ENCODE measurements at regions not wholly inside any gene's neighbourhood (a gene's known extent, or its start where the extent isn't known, plus 50 kb on each side); places are given as distances from the start of the nearest gene placed in this dataset.

DNA sequence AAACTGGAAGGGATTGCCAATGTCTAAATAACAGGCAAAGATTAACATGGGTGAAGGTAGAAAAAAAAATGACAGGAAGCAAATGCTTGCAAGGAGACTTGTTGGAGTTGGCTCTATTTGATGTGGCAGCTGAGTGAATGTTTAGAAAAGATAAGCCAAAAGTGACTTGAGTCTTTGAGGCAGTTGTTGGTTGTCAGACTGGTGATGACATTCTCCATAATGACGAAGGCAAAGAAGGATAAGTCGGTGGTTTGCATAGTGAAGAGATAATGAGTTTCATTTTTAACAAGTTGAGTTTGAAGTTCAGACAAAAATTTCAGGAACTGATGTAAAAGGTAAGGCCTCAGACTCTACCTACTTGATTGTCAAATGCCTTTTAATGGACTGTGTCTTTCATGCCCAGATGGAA, 704.1 kb upstream of the SGO1 start:
- no peak for DNase-seq
- Histone ChIP-seq H3K4me3 (ENCODE audit: low read length) (no peak overlapping the region), H3K27me3 (ENCODE audit: control insufficient read depth, insufficient read depth, low read length) (no peaks in the 10 kb centered on the region), H3K36me3 (ENCODE audit: control insufficient read depth, insufficient read depth, low read length) (no peaks in the 10 kb centered on the region), H3K27ac (ENCODE audit: low read length) (no peak overlapping the region), H3K9me3 (ENCODE audit: control insufficient read depth, low read depth, low read length) (no peaks in the 10 kb centered on the region), H3K4me1 (ENCODE audit: control insufficient read depth, insufficient read depth, low read length) (no peaks in the 10 kb centered on the region)
- whole genome bisulfite sequencing (ENCODE audit: insufficient coverage, low lambda C conversion rate), result 70% methylated on average over 2 of the region's 2 CpGs

DNA sequence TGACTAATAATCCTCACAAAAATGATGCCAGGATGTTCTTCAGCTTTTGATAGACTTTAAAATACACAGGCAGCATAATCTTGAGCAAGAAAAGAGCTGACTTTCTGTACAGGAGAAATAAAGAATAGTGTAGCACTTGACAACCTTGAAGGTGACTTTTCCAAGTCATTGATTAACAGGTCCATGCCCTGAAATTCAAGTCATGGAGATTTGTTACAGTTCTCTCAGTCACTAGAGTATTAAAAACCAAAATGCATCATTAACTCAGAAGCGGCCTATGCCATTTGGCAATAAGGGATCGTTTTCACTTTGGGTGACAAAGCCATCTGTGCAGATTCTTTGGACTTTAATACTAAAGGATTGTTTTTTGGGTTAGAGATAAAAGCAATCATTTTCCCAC, 692.7 kb upstream of the SGO1 start:
- H3K27ac ChIP-seq (ENCODE audit: low read length), result no peak overlapping the region
- H3K36me3 ChIP-seq (ENCODE audit: control insufficient read depth, insufficient read depth, low read length), result no peaks in the 10 kb centered on the region
- H3K9me3 ChIP-seq (ENCODE audit: control insufficient read depth, low read depth, low read length), result no peaks in the 10 kb centered on the region
- H3K27me3 ChIP-seq (ENCODE audit: control insufficient read depth, insufficient read depth, low read length), result no peaks in the 10 kb centered on the region
- H3K4me1 ChIP-seq (ENCODE audit: control insufficient read depth, insufficient read depth, low read length), result no peaks in the 10 kb centered on the region
- no peak for DNase-seq
- WGBS (ENCODE audit: insufficient coverage, low lambda C conversion rate), result no CpG with 5 or more reads among the region's 2 CpGs
- H3K4me3 ChIP-seq (ENCODE audit: low read length), result no peak overlapping the region

DNA sequence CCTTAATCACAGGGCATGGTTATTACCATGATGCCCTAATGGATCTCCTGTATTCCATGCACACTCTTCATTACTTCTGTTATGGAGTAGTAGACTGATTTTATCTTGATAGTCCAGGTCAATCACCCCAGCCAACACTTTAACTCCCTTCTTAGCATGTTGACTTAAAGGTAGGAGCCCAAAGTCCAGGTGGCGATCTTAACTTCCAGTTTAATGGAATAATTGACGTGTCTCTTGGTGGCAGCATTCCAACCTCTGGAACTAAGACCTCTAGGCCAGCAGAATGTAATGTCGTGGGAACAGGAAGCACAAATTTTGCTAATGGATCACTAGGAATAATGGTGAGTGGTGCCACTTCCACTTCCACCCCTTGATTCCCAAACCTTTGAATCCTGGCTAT, 687.2 kb upstream of the SGO1 start:
- Histone ChIP-seq H3K9me3 (ENCODE audit: control insufficient read depth, low read depth, low read length) (no peaks in the 10 kb centered on the region), H3K36me3 (ENCODE audit: control insufficient read depth, insufficient read depth, low read length) (no peaks in the 10 kb centered on the region), H3K27ac (ENCODE audit: low read length) (no peak overlapping the region), H3K27me3 (ENCODE audit: control insufficient read depth, insufficient read depth, low read length) (no peaks in the 10 kb centered on the region), H3K4me3 (ENCODE audit: low read length) (no peak overlapping the region), H3K4me1 (ENCODE audit: control insufficient read depth, insufficient read depth, low read length) (no peaks in the 10 kb centered on the region)
- no peak for DNase-seq
- no CpG with 5 or more reads among the region's 3 CpGs for WGBS (ENCODE audit: insufficient coverage, low lambda C conversion rate)

DNA sequence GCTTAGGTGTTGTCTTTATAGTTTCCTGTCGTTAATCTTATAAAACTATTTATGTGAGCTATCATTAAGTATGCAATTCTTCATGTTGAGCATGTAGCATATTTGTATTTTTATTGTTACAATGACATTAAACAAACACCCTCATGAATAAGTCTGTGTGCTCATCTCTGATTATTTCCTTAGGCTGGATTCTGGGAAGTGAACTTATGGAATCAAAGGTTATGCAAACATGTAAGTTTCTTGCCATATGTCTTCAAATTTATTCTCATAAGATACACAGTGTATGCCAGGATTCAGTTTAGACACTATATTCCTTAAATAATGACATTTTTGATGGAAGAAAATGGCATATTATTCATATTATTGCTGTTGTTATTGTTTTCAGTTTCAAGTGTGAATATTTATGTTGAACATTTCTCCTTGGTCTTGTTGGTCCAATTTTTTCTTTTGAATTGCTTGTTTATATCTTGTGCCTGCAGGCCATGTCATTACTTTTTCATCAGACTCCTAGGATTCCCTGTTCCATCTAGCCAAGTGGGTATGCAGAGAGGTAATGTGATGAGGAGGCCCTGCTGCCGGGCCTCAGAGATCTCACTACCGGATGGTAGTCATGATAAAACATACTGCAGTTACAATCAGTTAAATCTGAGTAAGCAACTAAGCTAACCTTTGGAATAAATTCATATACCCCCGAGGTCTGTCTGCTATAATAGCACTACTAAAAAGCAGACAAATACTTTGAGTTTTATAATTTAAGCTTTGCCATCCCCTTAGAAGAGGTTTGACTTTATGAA, 684.3 kb upstream of the SGO1 start:
- Histone ChIP-seq H3K36me3 (ENCODE audit: control insufficient read depth, insufficient read depth, low read length) (no peaks in the 10 kb centered on the region), H3K4me3 (ENCODE audit: low read length) (no peak overlapping the region), H3K4me1 (ENCODE audit: control insufficient read depth, insufficient read depth, low read length) (no peaks in the 10 kb centered on the region), H3K9me3 (ENCODE audit: control insufficient read depth, low read depth, low read length) (peaks cover 9% of the 10 kb centered on the region), H3K27ac (ENCODE audit: low read length) (no peak overlapping the region), H3K27me3 (ENCODE audit: control insufficient read depth, insufficient read depth, low read length) (no peaks in the 10 kb centered on the region)
- DNase-seq, result no peak
- 83% methylated on average over 1 of the region's 4 CpGs for whole genome bisulfite sequencing (ENCODE audit: insufficient coverage, low lambda C conversion rate)

DNA sequence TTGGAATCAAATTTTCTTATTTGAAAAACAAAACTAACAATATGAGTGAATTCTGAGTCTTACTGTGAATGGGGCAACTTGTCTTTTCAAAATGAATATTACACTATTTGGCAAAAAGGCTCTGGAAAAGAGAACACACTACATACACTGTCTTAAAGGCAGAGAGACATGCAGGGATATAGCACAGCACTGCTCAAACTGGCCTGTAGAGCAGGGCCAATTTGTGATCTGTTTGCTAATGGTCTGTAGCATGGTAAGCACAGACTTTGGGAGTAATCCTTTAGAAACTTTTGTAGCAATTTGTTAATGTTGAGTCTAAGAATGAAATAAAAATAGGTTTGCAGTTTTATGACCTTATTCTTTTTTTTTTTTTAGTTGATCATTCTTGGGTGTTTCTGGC, 679.8 kb upstream of the SGO1 start:
- no peak for DNase-seq
- Histone ChIP-seq H3K4me3 (ENCODE audit: low read length) (no peak overlapping the region), H3K36me3 (ENCODE audit: control insufficient read depth, insufficient read depth, low read length) (no peaks in the 10 kb centered on the region), H3K4me1 (ENCODE audit: control insufficient read depth, insufficient read depth, low read length) (no peaks in the 10 kb centered on the region), H3K27me3 (ENCODE audit: control insufficient read depth, insufficient read depth, low read length) (no peaks in the 10 kb centered on the region), H3K27ac (ENCODE audit: low read length) (no peak overlapping the region), H3K9me3 (ENCODE audit: control insufficient read depth, low read depth, low read length) (peaks cover 9% of the 10 kb centered on the region)

GRCh38 chr3:20861454-20861853, 675.4 kb upstream of the SGO1 start:
- H3K27ac ChIP-seq (ENCODE audit: low read length), result no peak overlapping the region
- no peaks in the 10 kb centered on the region for H3K27me3 ChIP-seq (ENCODE audit: control insufficient read depth, insufficient read depth, low read length)
- H3K4me1 ChIP-seq (ENCODE audit: control insufficient read depth, insufficient read depth, low read length), result no peaks in the 10 kb centered on the region
- H3K36me3 ChIP-seq (ENCODE audit: control insufficient read depth, insufficient read depth, low read length), result no peaks in the 10 kb centered on the region
- WGBS (ENCODE audit: insufficient coverage, low lambda C conversion rate), result 100% methylated on average over 1 of the region's 4 CpGs
- H3K4me3 ChIP-seq (ENCODE audit: low read length), result no peak overlapping the region
- H3K9me3 ChIP-seq (ENCODE audit: control insufficient read depth, low read depth, low read length), result no peaks in the 10 kb centered on the region
- DNase-seq, result no peak

DNA sequence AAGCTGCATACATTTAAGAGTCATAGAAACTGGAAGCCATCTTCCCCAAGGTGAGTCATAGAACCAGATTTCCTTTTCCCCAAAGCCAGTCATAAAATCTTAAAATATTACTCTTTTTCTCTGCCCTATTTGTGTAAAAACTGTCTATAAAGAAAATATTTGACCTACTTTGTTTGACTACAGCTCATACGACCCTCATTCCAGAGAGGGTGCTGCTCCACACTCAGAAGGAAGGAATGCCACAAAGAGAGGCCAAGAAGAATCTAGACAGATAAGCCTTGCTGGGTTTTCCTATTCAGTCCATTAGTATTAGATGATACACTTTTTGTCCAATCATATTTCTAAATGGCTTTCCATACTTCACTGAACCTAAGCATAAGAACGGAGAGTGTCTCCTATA, 671.6 kb upstream of the SGO1 start:
- no CpG with 5 or more reads among the region's 2 CpGs for WGBS (ENCODE audit: insufficient coverage, low lambda C conversion rate)
- Histone ChIP-seq H3K27me3 (ENCODE audit: control insufficient read depth, insufficient read depth, low read length) (no peaks in the 10 kb centered on the region), H3K4me1 (ENCODE audit: control insufficient read depth, insufficient read depth, low read length) (no peaks in the 10 kb centered on the region), H3K9me3 (ENCODE audit: control insufficient read depth, low read depth, low read length) (no peaks in the 10 kb centered on the region), H3K4me3 (ENCODE audit: low read length) (no peak overlapping the region), H3K36me3 (ENCODE audit: control insufficient read depth, insufficient read depth, low read length) (no peaks in the 10 kb centered on the region), H3K27ac (ENCODE audit: low read length) (no peak overlapping the region)
- no peak for DNase-seq

DNA sequence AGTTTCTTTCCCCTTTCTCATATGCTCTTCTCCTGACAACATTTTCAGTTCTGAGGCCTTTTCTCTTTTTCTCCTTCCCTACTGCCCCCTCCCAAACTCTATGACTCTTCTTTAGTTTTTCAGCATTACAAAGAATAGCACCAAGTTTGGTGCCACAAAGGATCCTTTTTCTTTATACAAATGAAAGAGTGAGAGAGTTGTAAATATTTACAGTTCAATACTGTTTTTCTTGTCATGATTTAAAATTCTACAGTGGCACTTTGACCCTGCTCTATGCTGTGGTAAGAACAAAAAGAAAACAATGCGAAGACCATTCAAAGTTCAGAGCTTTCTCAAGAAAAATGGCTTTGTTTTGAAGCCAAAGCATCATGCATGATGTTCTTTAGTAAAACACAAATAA, 667.9 kb upstream of the SGO1 start:
- DNase-seq, result no peak
- Histone ChIP-seq H3K27ac (ENCODE audit: low read length) (no peak overlapping the region), H3K36me3 (ENCODE audit: control insufficient read depth, insufficient read depth, low read length) (no peaks in the 10 kb centered on the region), H3K4me3 (ENCODE audit: low read length) (no peak overlapping the region), H3K4me1 (ENCODE audit: control insufficient read depth, insufficient read depth, low read length) (no peaks in the 10 kb centered on the region), H3K9me3 (ENCODE audit: control insufficient read depth, low read depth, low read length) (no peaks in the 10 kb centered on the region), H3K27me3 (ENCODE audit: control insufficient read depth, insufficient read depth, low read length) (no peaks in the 10 kb centered on the region)
- WGBS (ENCODE audit: insufficient coverage, low lambda C conversion rate), result 67% methylated on average over 1 of the region's 1 CpG

DNA sequence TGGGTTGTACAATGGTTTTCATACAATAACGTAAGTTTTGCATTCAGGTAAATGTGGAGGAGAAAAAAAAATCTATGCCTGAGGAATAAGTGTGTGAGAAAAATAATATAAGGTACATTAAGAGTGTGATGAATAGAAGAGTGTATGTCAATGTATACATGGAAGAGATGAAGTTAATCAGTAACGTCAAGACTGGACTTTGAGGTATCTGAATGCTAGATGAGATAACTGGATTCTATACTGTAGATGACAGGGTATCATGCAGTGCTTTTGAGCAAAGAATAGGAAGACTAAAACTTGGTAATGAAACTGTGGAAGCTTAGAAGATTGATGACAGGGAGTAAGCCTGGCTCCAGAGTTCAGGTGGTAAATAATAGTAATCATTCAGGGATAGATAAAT, 666.7 kb upstream of the SGO1 start:
- Histone ChIP-seq H3K27ac (ENCODE audit: low read length) (no peak overlapping the region), H3K4me3 (ENCODE audit: low read length) (no peak overlapping the region), H3K36me3 (ENCODE audit: control insufficient read depth, insufficient read depth, low read length) (no peaks in the 10 kb centered on the region), H3K9me3 (ENCODE audit: control insufficient read depth, low read depth, low read length) (no peaks in the 10 kb centered on the region), H3K27me3 (ENCODE audit: control insufficient read depth, insufficient read depth, low read length) (no peaks in the 10 kb centered on the region), H3K4me1 (ENCODE audit: control insufficient read depth, insufficient read depth, low read length) (no peaks in the 10 kb centered on the region)
- WGBS (ENCODE audit: insufficient coverage, low lambda C conversion rate), result 100% methylated on average over 1 of the region's 2 CpGs
- peak in 1 of 2 donors; percentile 4 for DNase-seq

- no peaks in the 10 kb centered on the region for H3K4me1 ChIP-seq (ENCODE audit: control insufficient read depth, insufficient read depth, low read length)
- H3K27me3 ChIP-seq (ENCODE audit: control insufficient read depth, insufficient read depth, low read length), result no peaks in the 10 kb centered on the region
- DNase-seq, result no peak
- no peaks in the 10 kb centered on the region for H3K36me3 ChIP-seq (ENCODE audit: control insufficient read depth, insufficient read depth, low read length)
- H3K4me3 ChIP-seq (ENCODE audit: low read length), result no peak overlapping the region
- WGBS (ENCODE audit: insufficient coverage, low lambda C conversion rate), result no CpG with 5 or more reads among the region's 5 CpGs
- H3K9me3 ChIP-seq (ENCODE audit: control insufficient read depth, low read depth, low read length), result no peaks in the 10 kb centered on the region
- no peak overlapping the region for H3K27ac ChIP-seq (ENCODE audit: low read length)
These were observed 664.0 kb upstream of the SGO1 start for GRCh38 chr3:20849975-20850374.

DNA sequence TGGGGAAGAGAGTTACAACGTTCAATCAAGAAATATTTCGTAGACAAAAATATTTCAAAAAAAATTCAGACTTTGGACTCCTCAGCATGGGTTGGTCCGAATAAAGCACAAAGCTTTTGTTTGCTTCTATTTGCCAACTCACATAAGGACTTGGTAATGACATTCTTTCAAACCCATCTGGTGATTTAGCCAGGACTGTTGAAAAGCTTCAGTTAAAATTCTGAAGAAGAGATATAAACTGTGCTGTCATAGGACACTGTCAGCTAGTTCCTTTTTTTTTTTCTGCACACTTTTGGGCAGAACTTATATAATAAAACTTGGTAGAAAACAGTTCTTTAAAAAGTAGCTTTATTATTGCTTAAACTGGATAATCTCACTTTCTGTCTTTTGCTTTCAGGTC, 660.8 kb upstream of the SGO1 start:
- Histone ChIP-seq H3K9me3 (ENCODE audit: control insufficient read depth, low read depth, low read length) (no peaks in the 10 kb centered on the region), H3K27me3 (ENCODE audit: control insufficient read depth, insufficient read depth, low read length) (no peaks in the 10 kb centered on the region), H3K4me1 (ENCODE audit: control insufficient read depth, insufficient read depth, low read length) (no peaks in the 10 kb centered on the region), H3K4me3 (ENCODE audit: low read length) (no peak overlapping the region), H3K27ac (ENCODE audit: low read length) (no peak overlapping the region), H3K36me3 (ENCODE audit: control insufficient read depth, insufficient read depth, low read length) (no peaks in the 10 kb centered on the region)
- DNase-seq, result no peak
- WGBS (ENCODE audit: insufficient coverage, low lambda C conversion rate), result 54% methylated on average over 3 of the region's 3 CpGs

Data from large intestine (tissue), 3 donors.